ENCODE measurements at regions not wholly inside any gene's neighbourhood (a gene's known extent, or its start where the extent isn't known, plus 50 kb on each side); places are given as distances from the start of the nearest gene placed in this dataset.

GRCh38 chr13:58463841-58464240 lies 832.3 kb downstream of the PCDH17 start:
- TF ChIP-seq CTCF (conservative IDR thresholded peaks at IDR 0.05; ENCODE audit: low read length) (no peak), EZH2phosphoT487 (IDR thresholded peaks at IDR 0.05; ENCODE audit: borderline replicate concordance) (no peak)
